Ishikawa (cell line): ENCODE measurements at regions not wholly inside any gene's neighbourhood (a gene's known extent, or its start where the extent isn't known, plus 50 kb on each side); places are given as distances from the start of the nearest gene placed in this dataset.

ENCODE experiments used
- CEBPB ChIP-seq: IDR thresholded peaks from 2 replicates; pipeline ENCODE4 v1.6.1; 2012
- CREB1 ChIP-seq: IDR thresholded peaks from 2 replicates; pipeline ENCODE4 v1.6.1; 2012; ENCODE audit warnings: low read depth
- EGR1 ChIP-seq: IDR thresholded peaks from 2 replicates; pipeline ENCODE4 v1.6.1; 2012
- EP300 ChIP-seq: IDR thresholded peaks from 2 replicates; pipeline ENCODE4 v1.6.1; 2012; ENCODE audit warnings: borderline replicate concordance
- FOXM1 ChIP-seq: IDR thresholded peaks from 2 replicates; pipeline ENCODE4 v1.6.1; 2012; ENCODE audit warnings: low read depth, borderline replicate concordance
- NFIC ChIP-seq: IDR thresholded peaks from 2 replicates; pipeline ENCODE4 v1.6.1; 2012
- RAD21 ChIP-seq: IDR thresholded peaks from 2 replicates; pipeline ENCODE4 v1.6.1; 2012; ENCODE audit warnings: low read depth
- TAF1 ChIP-seq: IDR thresholded peaks from 2 replicates; pipeline ENCODE4 v1.6.1; 2012; ENCODE audit warnings: low read depth, mild to moderate bottlenecking
- YY1 ChIP-seq: IDR thresholded peaks from 2 replicates; pipeline ENCODE4 v1.6.1; 2012; ENCODE audit warnings: low read depth
- TF ChIP-seq, protein P1 (sequence below): IDR thresholded peaks from 2 replicates; pipeline ENCODE4 v1.6.1; 2012; ENCODE audit warnings: low read depth, mild to moderate bottlenecking
- TF ChIP-seq, protein P2 (sequence below): IDR thresholded peaks from 2 replicates; pipeline ENCODE4 v1.6.1; 2012

DNA sequence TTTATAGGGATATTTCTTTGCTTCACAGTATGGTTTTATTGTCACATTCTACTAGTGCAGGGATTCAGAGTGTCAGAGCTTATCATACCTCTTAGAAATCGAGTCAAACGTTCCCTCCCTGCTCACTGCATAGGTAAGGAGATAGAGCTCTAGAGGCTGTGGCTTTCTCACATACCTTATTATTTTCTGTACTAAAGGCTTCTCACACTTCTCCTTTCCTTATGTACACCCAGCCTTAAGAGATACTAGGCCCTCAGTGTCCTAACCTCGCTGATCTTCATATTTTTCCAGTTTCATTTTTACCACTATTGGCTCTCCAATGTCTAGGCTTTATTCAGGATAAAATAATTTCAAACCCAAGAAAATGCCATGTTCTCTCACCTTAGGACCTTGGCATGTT lies 297.3 kb upstream of the RIOK2 start:
- TF ChIP-seq, protein P1, sequence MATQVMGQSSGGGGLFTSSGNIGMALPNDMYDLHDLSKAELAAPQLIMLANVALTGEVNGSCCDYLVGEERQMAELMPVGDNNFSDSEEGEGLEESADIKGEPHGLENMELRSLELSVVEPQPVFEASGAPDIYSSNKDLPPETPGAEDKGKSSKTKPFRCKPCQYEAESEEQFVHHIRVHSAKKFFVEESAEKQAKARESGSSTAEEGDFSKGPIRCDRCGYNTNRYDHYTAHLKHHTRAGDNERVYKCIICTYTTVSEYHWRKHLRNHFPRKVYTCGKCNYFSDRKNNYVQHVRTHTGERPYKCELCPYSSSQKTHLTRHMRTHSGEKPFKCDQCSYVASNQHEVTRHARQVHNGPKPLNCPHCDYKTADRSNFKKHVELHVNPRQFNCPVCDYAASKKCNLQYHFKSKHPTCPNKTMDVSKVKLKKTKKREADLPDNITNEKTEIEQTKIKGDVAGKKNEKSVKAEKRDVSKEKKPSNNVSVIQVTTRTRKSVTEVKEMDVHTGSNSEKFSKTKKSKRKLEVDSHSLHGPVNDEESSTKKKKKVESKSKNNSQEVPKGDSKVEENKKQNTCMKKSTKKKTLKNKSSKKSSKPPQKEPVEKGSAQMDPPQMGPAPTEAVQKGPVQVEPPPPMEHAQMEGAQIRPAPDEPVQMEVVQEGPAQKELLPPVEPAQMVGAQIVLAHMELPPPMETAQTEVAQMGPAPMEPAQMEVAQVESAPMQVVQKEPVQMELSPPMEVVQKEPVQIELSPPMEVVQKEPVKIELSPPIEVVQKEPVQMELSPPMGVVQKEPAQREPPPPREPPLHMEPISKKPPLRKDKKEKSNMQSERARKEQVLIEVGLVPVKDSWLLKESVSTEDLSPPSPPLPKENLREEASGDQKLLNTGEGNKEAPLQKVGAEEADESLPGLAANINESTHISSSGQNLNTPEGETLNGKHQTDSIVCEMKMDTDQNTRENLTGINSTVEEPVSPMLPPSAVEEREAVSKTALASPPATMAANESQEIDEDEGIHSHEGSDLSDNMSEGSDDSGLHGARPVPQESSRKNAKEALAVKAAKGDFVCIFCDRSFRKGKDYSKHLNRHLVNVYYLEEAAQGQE = no peak
- TF ChIP-seq RAD21 (no peak), TAF1 (no peak), NFIC (no peak), CREB1 (no peak), FOXM1 (no peak), YY1 (no peak), CEBPB (no peak), EP300 (no peak), EGR1 (no peak)
- TF ChIP-seq, protein P2, sequence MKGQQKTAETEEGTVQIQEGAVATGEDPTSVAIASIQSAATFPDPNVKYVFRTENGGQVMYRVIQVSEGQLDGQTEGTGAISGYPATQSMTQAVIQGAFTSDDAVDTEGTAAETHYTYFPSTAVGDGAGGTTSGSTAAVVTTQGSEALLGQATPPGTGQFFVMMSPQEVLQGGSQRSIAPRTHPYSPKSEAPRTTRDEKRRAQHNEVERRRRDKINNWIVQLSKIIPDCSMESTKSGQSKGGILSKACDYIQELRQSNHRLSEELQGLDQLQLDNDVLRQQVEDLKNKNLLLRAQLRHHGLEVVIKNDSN = no peak
